ENCODE measurements at regions not wholly inside any gene's neighbourhood (a gene's known extent, or its start where the extent isn't known, plus 50 kb on each side); places are given as distances from the start of the nearest gene placed in this dataset.

- no peak overlapping the region for H3T11ph ChIP-seq (ENCODE audit: low read length)
- Mint-ChIP-seq H3K4me3 (no peak overlapping the region), H3K9me3 (no peaks in the 10 kb centered on the region; a peak in 1 of 5 replicates), H3K27ac (no peak overlapping the region), H3K4me1 (no peaks in the 10 kb centered on the region), H3K27me3 (ENCODE audit: low read depth) (no peaks in the 10 kb centered on the region; the same call in 1 of the 2 replicates), H3K36me3 (ENCODE audit: insufficient read depth in 1 of 3, low read depth in 3 of 3) (no peaks in the 10 kb centered on the region)
- no peaks in the 10 kb centered on the region for H4K20me1 ChIP-seq (ENCODE audit: control insufficient read depth, insufficient read depth, insufficient read length)
- H3K23me2 ChIP-seq (ENCODE audit: insufficient read length, low read depth, low read length, poor library complexity, severe bottlenecking), result no peaks in the 10 kb centered on the region
- H3K79me2 ChIP-seq (ENCODE audit: insufficient read depth, low read length), result no peaks in the 10 kb centered on the region
- no peak overlapping the region for H2BK5ac ChIP-seq (ENCODE audit: insufficient read length, low read length)
- H4K5ac ChIP-seq (ENCODE audit: insufficient read length, low read depth, low read length), result no peak overlapping the region
- no peak overlapping the region for H2BK12ac ChIP-seq (ENCODE audit: insufficient read length, low read depth, low read length)
- H3K4me2 ChIP-seq (ENCODE audit: insufficient read depth, insufficient read length, low read length), result no peak overlapping the region
- H2AK5ac ChIP-seq (ENCODE audit: insufficient read length, low read length), result no peak overlapping the region
- TF ChIP-seq CTCF (conservative IDR thresholded peaks at IDR 0.05), result no peak
- WGBS (ENCODE audit: extremely low coverage, insufficient read length, low lambda C conversion rate), result no CpG with 5 or more reads among the region's 2 CpGs
- H2BK20ac ChIP-seq (ENCODE audit: low read depth, low read length, poor library complexity, severe bottlenecking), result no peak overlapping the region
- no peaks in the 10 kb centered on the region for H3K79me1 ChIP-seq (ENCODE audit: insufficient read depth, low read depth, low read length, poor library complexity, severe bottlenecking)
- H3K9me3 ChIP-seq (ENCODE audit: control insufficient read depth, low read depth, low read length), result no peaks in the 10 kb centered on the region
- no peak overlapping the region for H3K23ac ChIP-seq (ENCODE audit: insufficient read length, low read depth, low read length)
- H3K4me1 ChIP-seq (ENCODE audit: insufficient read depth, low read length), result no peaks in the 10 kb centered on the region
- H2BK15ac ChIP-seq (ENCODE audit: low read depth, low read length), result no peak overlapping the region
- H4K91ac ChIP-seq (ENCODE audit: insufficient read length, low read depth, low read length), result no peak overlapping the region
- no peak for DNase-seq
- H3K14ac ChIP-seq (ENCODE audit: insufficient read depth, low read length), result no peak overlapping the region
- H3K18ac ChIP-seq (ENCODE audit: insufficient read length, low read depth, low read length), result no peak overlapping the region
- H4K8ac ChIP-seq (replicated peaks; ENCODE audit: insufficient read length, low read depth, low read length), result no peak overlapping the region
- H2AFZ ChIP-seq (ENCODE audit: low read length), result no peak overlapping the region
- no peak overlapping the region for H3K4ac ChIP-seq (ENCODE audit: low read depth, low read length)
- H3K9ac ChIP-seq (ENCODE audit: extremely low read depth, insufficient read length, low read length), result no peak overlapping the region
- no peaks in the 10 kb centered on the region for H3K27me3 ChIP-seq (ENCODE audit: insufficient read depth, low read length)
- H3K56ac ChIP-seq (ENCODE audit: insufficient read length, low read depth, low read length), result no peak overlapping the region
- H3K27ac ChIP-seq (ENCODE audit: insufficient read length, low read depth, low read length), result no peak overlapping the region
- no peak overlapping the region for H2BK120ac ChIP-seq (ENCODE audit: low read depth, low read length, poor library complexity, severe bottlenecking)
Measured at GRCh38 chr5:20213803-20214202, 225.8 kb upstream of the CDH18 start.
